H1 (cell line): ENCODE measurements at regions not wholly inside any gene's neighbourhood (a gene's known extent, or its start where the extent isn't known, plus 50 kb on each side); places are given as distances from the start of the nearest gene placed in this dataset.

Source experiments
- CTCF ChIA-PET: fragments of 300-600 bp; sonication (Branson Sonifier 250); formaldehyde crosslinking; loops from one replicate; lab custom pipeline; 2021; ENCODE audit not compliant: partially characterized antibody; lab: Charles Lee
- POLR2A ChIA-PET: fragments of 300-600 bp; sonication (Branson Sonifier 250); formaldehyde crosslinking; loops from one replicate; lab custom pipeline; 2021; ENCODE audit warnings: inconsistent platforms; ENCODE audit not compliant: partially characterized antibody; lab: Charles Lee
- DNase-seq, 2 experiments: peaks; one replicate each; pipeline versions ENCODE4 v3.0.0 to v3.0.0-alpha.2; 2010 to 2022; ENCODE audit warnings: low spot score in 2 of 2, low read depth in 1 of 2, mixed read lengths in 1 of 2
- FAIRE-seq: peaks from 2 replicates; lab custom pipeline; 2011; peaks lifted over from hg19 to GRCh38; lab: Jason Lieb, UNC
- H2AFZ ChIP-seq: 2 replicates; pipeline ENCODE4 v1.8.1; 2012; ENCODE audit warnings: low read length, inconsistent platforms
- H2AK5ac ChIP-seq: 2 replicates; pipeline ENCODE4 v1.6.1; 2013; ENCODE audit warnings: low read depth, low read length
- H2BK120ac ChIP-seq: replicated peaks from 2 replicates; pipeline ENCODE3; 2013; ENCODE audit warnings: low read depth, low read length, inconsistent platforms
- H2BK12ac ChIP-seq: 2 replicates; pipeline ENCODE4 v1.6.1; 2013; ENCODE audit warnings: low read depth, low read length
- H2BK15ac ChIP-seq: 2 replicates; pipeline ENCODE4 v1.6.1; 2013; ENCODE audit warnings: low read length
- H2BK20ac ChIP-seq: 2 replicates; pipeline ENCODE4 v1.6.1; 2013; ENCODE audit warnings: low read length
- H2BK5ac ChIP-seq: 2 replicates; pipeline ENCODE4 v1.6.1; 2013; ENCODE audit warnings: low read depth, low read length
- H3K14ac ChIP-seq: 2 replicates; pipeline ENCODE4 v1.6.1; 2013; ENCODE audit warnings: inconsistent platforms; ENCODE audit not compliant: insufficient read length
- H3K18ac ChIP-seq: 2 replicates; pipeline ENCODE4 v1.6.1; 2013; ENCODE audit warnings: low read length; ENCODE audit errors: extremely low read depth
- H3K23ac ChIP-seq: 2 replicates; pipeline ENCODE4 v1.6.1; 2013; ENCODE audit warnings: inconsistent platforms; ENCODE audit not compliant: insufficient read length
- H3K23me2 ChIP-seq: 2 replicates; pipeline ENCODE4 v1.6.1; 2013; ENCODE audit warnings: low read depth, low read length
- H3K27ac ChIP-seq: 2 replicates; pipeline ENCODE4 v1.6.1; 2011; ENCODE audit warnings: low read depth, low read length, inconsistent platforms
- H3K27me3 ChIP-seq, 4 experiments: replicated peaks in 1 of 4; 1 replicate in 1 of 4; 2 replicates in 3 of 4; pipeline versions ENCODE4 v1.6.1 to v1.8.1; 2011 to 2013; ENCODE audit warnings: low read length in 3 of 4, mild to moderate bottlenecking in 3 of 4, inconsistent platforms in 2 of 4, mixed read lengths in 2 of 4, moderate library complexity in 1 of 4; ENCODE audit not compliant: control insufficient read depth in 3 of 4, insufficient read depth in 3 of 4; ENCODE audit errors: extremely low read depth in 1 of 4
- H3K36me3 ChIP-seq, 4 experiments: 2 replicates each; pipeline versions ENCODE4 v1.6.1 to v1.8.1; 2011 to 2013; ENCODE audit warnings: mild to moderate bottlenecking in 4 of 4, low read length in 3 of 4, moderate library complexity in 2 of 4, control low read depth in 1 of 4, inconsistent platforms in 1 of 4; ENCODE audit not compliant: insufficient read depth in 4 of 4, control insufficient read depth in 2 of 4
- H3K4ac ChIP-seq: replicated peaks from 2 replicates; pipeline ENCODE3; 2013; ENCODE audit warnings: low read length, low read depth, mixed read lengths, inconsistent platforms; ENCODE audit not compliant: insufficient read length
- H3K4me1 ChIP-seq, 4 experiments: replicated peaks in 1 of 4; 1 replicate in 1 of 4; 2 replicates in 3 of 4; pipeline versions ENCODE4 v1.6.1 to v1.8.1; 2011 to 2013; ENCODE audit warnings: low read length in 3 of 4, inconsistent platforms in 2 of 4, mixed read lengths in 1 of 4; ENCODE audit not compliant: insufficient read depth in 4 of 4, control insufficient read depth in 3 of 4
- H3K4me2 ChIP-seq, 2 experiments: 2 replicates each; pipeline versions ENCODE4 v1.6.1 to v1.8.1; 2011 to 2013; ENCODE audit warnings: low read depth in 2 of 2, low read length in 2 of 2, control low read depth in 1 of 2, inconsistent platforms in 1 of 2, mild to moderate bottlenecking in 1 of 2; ENCODE audit not compliant: insufficient read depth in 1 of 2
- H3K4me3 ChIP-seq, 4 experiments: fragments of 200-600, 300-600 bp in 1 of 4; sonication (generic), shearing (Covaris generic), sonication (Bioruptor Twin) in 1 of 4; 2 replicates each; pipeline versions ENCODE4 v1.5.1 to v1.8.1; 2011 to 2016; ENCODE audit warnings: low read length in 4 of 4, low read depth in 3 of 4, control low read depth in 2 of 4, inconsistent platforms in 2 of 4, mild to moderate bottlenecking in 2 of 4, mixed read lengths in 1 of 4, moderate library complexity in 1 of 4; ENCODE audit not compliant: insufficient read depth in 2 of 4; ENCODE audit errors: extremely low read depth in 1 of 4
- H3K56ac ChIP-seq: replicated peaks from 2 replicates; pipeline ENCODE3; 2013; ENCODE audit warnings: low read depth, mild to moderate bottlenecking, mixed read lengths, low read length, inconsistent platforms; ENCODE audit not compliant: insufficient read length
- H3K79me1 ChIP-seq: 2 replicates; pipeline ENCODE4 v1.6.1; 2013; ENCODE audit warnings: low read depth, low read length, control low read depth
- H3K79me2 ChIP-seq, 2 experiments: 2 replicates each; pipeline versions ENCODE4 v1.6.1 to v1.8.1; 2012 to 2013; ENCODE audit warnings: low read length in 2 of 2, mild to moderate bottlenecking in 2 of 2, inconsistent platforms in 1 of 2; ENCODE audit not compliant: insufficient read depth in 2 of 2, control insufficient read depth in 1 of 2
- H3K9ac ChIP-seq, 4 experiments: replicated peaks in 1 of 4; 1 replicate in 1 of 4; 2 replicates in 3 of 4; pipeline versions ENCODE4 v1.6.1 to v1.8.1; 2011 to 2013; ENCODE audit warnings: low read depth in 3 of 4, low read length in 3 of 4, control low read depth in 2 of 4, mild to moderate bottlenecking in 2 of 4, moderate library complexity in 2 of 4, inconsistent platforms in 1 of 4; ENCODE audit errors: extremely low read depth in 1 of 4
- H3K9me3 ChIP-seq, 2 experiments: 2 replicates each; pipeline versions ENCODE4 v1.6.1 to v1.8.1; 2012 to 2013; ENCODE audit warnings: mild to moderate bottlenecking in 2 of 2, moderate library complexity in 2 of 2, control low read depth in 1 of 2, inconsistent platforms in 1 of 2, low read depth in 1 of 2, low read length in 1 of 2, mixed read lengths in 1 of 2; ENCODE audit not compliant: insufficient read depth in 2 of 2
- H4K20me1 ChIP-seq, 2 experiments: replicated peaks in 1 of 2; 2 replicates each; pipeline versions ENCODE3 to v1.8.1; 2011 to 2013; ENCODE audit warnings: inconsistent platforms in 2 of 2, low read length in 2 of 2, mild to moderate bottlenecking in 1 of 2; ENCODE audit not compliant: insufficient read depth in 2 of 2, control insufficient read depth in 1 of 2
- H4K5ac ChIP-seq: 2 replicates; pipeline ENCODE4 v1.6.1; 2013; ENCODE audit warnings: low read length, low read depth, mixed read lengths, inconsistent platforms; ENCODE audit not compliant: insufficient read length
- H4K8ac ChIP-seq: 2 replicates; pipeline ENCODE4 v1.8.0; 2013; ENCODE audit warnings: mild to moderate bottlenecking, moderate library complexity, low read length, inconsistent platforms; ENCODE audit not compliant: insufficient read depth; ENCODE audit errors: extremely low read depth
- H4K91ac ChIP-seq: replicated peaks from 2 replicates; pipeline ENCODE3; 2013; ENCODE audit warnings: low read length, mixed read lengths, inconsistent platforms; ENCODE audit not compliant: insufficient read length
- SP1 ChIP-seq: IDR thresholded peaks from 2 replicates; pipeline ENCODE4 v1.6.1; 2011; ENCODE audit warnings: low read depth, low read length
- WGBS, 2 experiments: shearing (Covaris generic) in 1 of 2; methylation state at CpG; one replicate each; pipeline versions ENCODE4 v1.1.6 to v1.1.7; 2013 to 2015; ENCODE audit warnings: low lambda C conversion rate in 2 of 2, mixed read lengths in 2 of 2, inconsistent platforms in 1 of 2, low coverage in 1 of 2, missing lambda C conversion rate in 1 of 2; ENCODE audit not compliant: insufficient replicate concordance in 2 of 2, insufficient coverage in 1 of 2, insufficient read length in 1 of 2; ENCODE audit errors: extremely low coverage in 1 of 2, missing lambda C conversion rate in 1 of 2; 5-methylcytosine and 5-hydroxymethylcytosine counted together

DNA sequence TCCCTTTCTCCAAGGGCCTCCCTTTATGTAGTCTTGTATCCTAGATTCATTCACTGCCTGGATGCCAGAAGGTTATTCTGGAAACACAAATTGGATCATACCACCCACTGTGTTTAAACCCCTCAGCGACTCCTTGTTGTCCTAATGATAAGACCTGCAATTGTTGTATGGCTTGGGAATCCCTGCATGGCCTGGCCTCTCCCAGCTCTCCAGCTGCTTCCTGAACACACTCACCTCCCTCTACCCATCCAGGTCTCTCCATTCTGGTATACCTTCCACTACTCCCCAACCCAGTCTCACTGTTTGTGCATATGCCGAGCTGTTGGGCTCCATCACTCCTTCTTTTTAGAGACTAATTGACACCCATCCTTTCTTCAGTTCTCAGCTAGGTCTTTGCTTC lies 124.3 kb upstream of the ALX4 start:
- Histone ChIP-seq H3K4me2 (no peak overlapping the region), H4K8ac (no peak overlapping the region), H3K79me2 (no peaks in the 10 kb centered on the region; a peak in 1 of 4 replicates), H3K4ac (no peak overlapping the region), H4K20me1 (no peaks in the 10 kb centered on the region), H2AK5ac (no peak overlapping the region), H3K4me1 (no peaks in the 10 kb centered on the region), H3K23ac (no peak overlapping the region), H3K9me3 (no peaks in the 10 kb centered on the region), H3K56ac (no peak overlapping the region), H3K27ac (no peak overlapping the region), H3K18ac (no peak overlapping the region), H4K5ac (no peak overlapping the region), H2BK20ac (no peak overlapping the region), H3K14ac (no peak overlapping the region), H2AFZ (no peak overlapping the region), H3K79me1 (no peaks in the 10 kb centered on the region), H2BK5ac (no peak overlapping the region), H4K91ac (no peak overlapping the region), H3K23me2 (no peaks in the 10 kb centered on the region), H3K4me3 (no peak overlapping the region), H3K27me3 (no peaks in the 10 kb centered on the region), H2BK12ac (no peak overlapping the region), H2BK15ac (no peak overlapping the region), H2BK120ac (no peak overlapping the region), H3K36me3 (no peaks in the 10 kb centered on the region), H3K9ac (no peak overlapping the region)
- DNase-seq (no peak), FAIRE-seq (no peak)
- WGBS, 2 experiments, result 81% methylated on average over 2 of the region's 2 CpGs; no CpG with 5 or more reads in 1 of the 2 experiments
- no peak for TF ChIP-seq SP1
- CTCF ChIA-PET, result interaction anchor here (1.0 to 1.3 kb wide), 4 partner anchors 10 to 50 kb away, joined by 3 to 5 read pairs (median 3); no protein-coding TSS in a partner anchor
- POLR2A ChIA-PET, result no interaction called here
